ENCODE measurements at regions not wholly inside any gene's neighbourhood (a gene's known extent, or its start where the extent isn't known, plus 50 kb on each side); places are given as distances from the start of the nearest gene placed in this dataset.

GRCh38 chr5:73387149-73387591 lies 61.4 kb downstream of the FOXD1 start:
- TF ChIP-seq TARDBP (IDR thresholded peaks at IDR 0.05) (no peak), FOXM1 (IDR thresholded peaks at IDR 0.05; ENCODE audit: borderline replicate concordance) (no peak), LEF1 (IDR thresholded peaks at IDR 0.05; ENCODE audit: borderline replicate concordance) (no peak), SP1 (IDR thresholded peaks at IDR 0.05) (no peak), BHLHE40 (IDR thresholded peaks at IDR 0.05; ENCODE audit: borderline replicate concordance) (no peak), PKNOX1 (IDR thresholded peaks at IDR 0.05) (no peak), NFRKB (IDR thresholded peaks at IDR 0.05) (no peak), ARNT (IDR thresholded peaks at IDR 0.05) (no peak), SUZ12 (IDR thresholded peaks at IDR 0.05) (no peak), HDGF (IDR thresholded peaks at IDR 0.05; ENCODE audit: borderline replicate concordance) (no peak), ELF4 (IDR thresholded peaks at IDR 0.05) (no peak)

Measured in HEK293T (cell line).